GM19099 (cell line): ENCODE measurements at regions not wholly inside any gene's neighbourhood (a gene's known extent, or its start where the extent isn't known, plus 50 kb on each side); places are given as distances from the start of the nearest gene placed in this dataset.

Experiments used
- POLR2A ChIP-seq: IDR thresholded peaks from 3 replicates; pipeline ENCODE4 v1.6.1; 2011; ENCODE audit warnings: low read depth; ENCODE audit not compliant: insufficient read length; ENCODE audit errors: extremely low read depth

GRCh38 chr16:31618130-31618529 is 90.4 kb downstream of the AHSP start:
- TF ChIP-seq POLR2A = no peak

DNA sequence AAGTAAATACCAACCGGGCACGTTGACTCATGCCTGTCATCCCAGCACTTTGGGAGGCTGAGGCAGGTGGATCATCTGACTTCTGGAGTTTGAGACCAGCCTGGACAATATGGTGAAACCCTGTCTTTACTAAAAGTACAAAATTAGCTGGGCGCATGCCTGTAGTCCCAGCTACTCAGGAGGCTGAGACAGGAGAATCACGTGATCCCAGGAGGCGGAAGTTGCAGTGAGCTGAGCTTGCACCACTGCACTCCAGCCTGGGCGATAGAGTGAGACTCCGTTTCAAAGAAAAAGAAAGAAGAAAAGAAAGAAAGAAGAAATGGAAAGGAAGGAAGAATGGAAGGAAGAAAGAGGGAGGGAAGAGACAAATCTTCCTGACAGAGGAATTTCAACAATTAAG is 108.7 kb downstream of the AHSP start:
- TF ChIP-seq POLR2A = no peak

GRCh38 chr16:31641279-31641678 is 113.6 kb downstream of the AHSP start:
- no peak for TF ChIP-seq POLR2A

DNA sequence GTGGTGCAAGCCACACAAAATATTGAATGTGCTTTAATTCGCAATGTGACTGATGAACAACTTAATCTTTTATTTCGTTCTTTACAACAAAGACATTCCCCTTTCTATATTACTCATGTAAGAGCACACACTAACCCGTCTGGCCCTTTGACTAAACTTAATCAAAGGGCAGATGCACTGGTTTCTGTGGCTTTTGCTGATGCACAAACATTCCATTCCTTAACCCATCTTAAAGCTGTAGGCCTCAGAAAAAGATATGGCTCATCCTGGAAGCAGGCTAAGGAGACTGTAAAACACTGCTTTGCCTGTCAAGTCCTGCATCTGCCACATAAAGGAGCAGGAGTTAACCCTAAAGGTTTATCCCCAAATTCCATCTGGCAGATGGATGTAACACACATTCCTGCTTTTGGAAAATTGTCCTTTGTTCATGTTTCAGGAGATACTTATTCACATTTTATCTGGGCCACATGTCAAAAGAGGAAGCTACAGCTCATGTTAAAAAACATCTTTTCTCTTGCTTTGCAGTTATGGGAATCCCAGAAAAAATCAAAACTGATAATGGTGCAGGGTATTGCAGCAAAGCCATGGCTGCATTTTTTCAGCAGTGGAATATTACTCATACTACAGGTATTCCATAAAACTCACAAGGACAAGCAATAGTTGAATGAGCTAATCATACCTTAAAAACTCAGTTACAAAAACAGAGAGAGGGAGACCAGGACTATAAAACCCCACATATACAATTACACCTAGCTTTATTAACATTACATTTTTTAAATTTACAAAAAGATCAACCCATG is 137.2 kb downstream of the AHSP start:
- TF ChIP-seq POLR2A = no peak

DNA sequence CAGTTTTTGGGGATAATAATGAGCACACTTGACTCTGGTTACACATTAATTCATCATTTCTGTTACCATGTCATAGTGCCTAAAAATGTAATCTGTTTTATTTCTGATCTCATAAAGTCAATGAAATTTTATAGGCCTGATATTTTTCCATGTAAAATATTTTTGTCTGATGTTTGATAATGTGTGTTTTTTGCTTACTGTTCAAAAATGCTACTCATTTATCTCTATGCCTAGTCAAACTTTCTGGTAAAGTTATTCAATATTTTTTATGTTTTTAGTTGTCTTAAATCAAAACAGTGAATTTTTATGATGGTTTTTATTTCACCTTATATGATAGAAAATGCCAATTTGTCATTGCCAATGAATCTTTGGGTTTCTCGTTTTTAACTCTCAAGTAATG is 147.0 kb downstream of the AHSP start:
- TF ChIP-seq POLR2A = no peak

DNA sequence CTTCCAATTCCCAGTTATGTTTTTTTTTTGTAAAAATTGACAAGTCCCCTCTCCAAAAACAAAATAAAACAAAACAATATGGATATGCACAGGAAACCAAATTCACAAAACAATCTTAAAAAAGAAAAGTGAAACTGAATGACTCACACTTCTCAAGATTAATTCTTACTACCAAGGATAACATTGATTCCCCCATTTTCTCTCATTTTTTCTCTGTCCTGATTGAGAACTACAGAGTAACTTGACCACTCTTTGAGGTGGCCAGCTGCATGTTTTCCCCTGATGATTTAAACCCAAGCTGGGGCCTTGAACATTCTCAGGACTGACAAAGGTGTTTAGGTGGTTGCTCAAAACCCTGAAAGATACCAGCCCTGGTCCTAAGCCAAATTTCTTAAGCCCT is 149.0 kb downstream of the AHSP start:
- TF ChIP-seq POLR2A = no peak

GRCh38 chr16:31678649-31679325 is 151.1 kb downstream of the AHSP start:
- no peak for TF ChIP-seq POLR2A

GRCh38 chr16:31693733-31694132 is 166.0 kb downstream of the AHSP start:
- no peak for TF ChIP-seq POLR2A

GRCh38 chr16:31694461-31694860 is 166.8 kb downstream of the AHSP start:
- TF ChIP-seq POLR2A = no peak

DNA sequence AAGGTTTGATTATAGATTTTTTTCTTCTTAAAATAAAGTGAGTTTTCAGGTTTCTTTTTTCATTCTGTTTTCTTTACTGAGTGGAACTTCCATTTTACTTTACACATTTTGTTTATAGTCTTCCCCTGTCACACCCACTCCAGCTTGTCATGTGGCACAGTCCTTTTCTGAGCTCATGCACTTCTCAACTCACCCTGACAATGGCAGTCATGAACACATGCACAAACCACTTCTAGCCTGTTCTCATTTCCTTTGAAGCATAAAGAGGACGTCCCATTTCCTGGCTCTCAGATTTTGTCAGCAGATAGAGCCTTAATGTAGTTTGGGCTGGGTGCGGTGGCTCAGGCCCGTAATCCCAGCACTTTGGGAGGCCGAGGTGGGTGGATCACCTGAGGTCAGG is 168.0 kb downstream of the AHSP start:
- TF ChIP-seq POLR2A = no peak

DNA sequence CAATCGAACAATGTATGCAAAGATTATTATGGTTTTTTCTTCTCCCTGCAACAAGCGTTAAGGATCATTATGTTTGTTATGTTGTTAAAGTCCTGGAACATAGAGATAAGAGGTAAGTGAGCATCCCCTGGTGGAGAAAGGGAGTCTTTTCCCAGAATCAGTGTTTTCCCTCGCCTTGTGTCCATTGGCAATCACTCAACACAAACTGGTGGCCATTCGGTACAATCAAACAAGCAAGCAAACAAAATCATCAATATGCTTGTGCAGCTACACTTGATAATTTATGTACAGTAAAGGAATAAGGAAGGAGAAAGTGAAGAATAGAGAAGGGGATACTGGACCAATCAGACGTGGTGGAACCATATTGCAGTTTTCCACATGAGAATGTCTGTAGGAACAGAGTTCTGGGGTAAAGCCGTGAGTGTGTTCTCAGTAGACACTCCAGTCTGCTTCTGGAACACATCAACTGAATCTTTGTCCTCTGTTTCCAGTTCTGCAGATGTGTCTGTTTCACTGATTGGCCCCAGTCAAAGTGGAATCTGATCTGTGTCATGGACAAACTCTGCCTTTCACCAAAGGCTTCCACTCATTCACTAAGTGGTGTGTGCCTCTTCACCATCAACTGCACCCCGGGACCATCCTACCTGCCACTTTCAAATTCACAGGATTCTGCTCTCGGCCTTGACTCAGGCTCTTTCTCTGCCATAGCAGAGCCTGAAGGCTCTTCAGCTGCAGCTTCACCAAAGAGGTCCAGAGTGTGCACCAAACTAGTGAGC is 169.5 kb downstream of the AHSP start:
- no peak for TF ChIP-seq POLR2A

GRCh38 chr16:31697744-31698125 is 170.0 kb downstream of the AHSP start:
- TF ChIP-seq POLR2A = no peak

DNA sequence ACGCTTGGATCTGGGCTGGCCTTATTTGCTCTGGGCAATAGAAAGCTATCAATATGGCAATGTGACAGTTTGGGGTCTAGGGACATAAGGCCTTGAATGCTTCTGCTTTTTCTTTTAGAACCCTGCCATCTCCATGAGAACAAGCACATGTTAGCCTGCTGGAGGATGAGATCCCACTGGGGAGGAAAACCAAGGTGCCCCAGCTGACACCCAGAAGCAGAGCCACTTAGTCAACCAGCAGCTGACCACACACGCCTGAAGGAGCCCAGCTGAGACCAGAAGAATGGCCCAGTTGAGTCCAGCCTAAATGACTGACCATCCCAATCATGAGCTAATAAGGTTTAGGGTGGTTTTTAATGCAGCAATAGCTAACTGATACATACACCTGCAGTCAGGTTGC is 171.2 kb downstream of the AHSP start:
- no peak for TF ChIP-seq POLR2A

GRCh38 chr16:31699601-31700000 is 171.9 kb downstream of the AHSP start:
- TF ChIP-seq POLR2A = no peak

DNA sequence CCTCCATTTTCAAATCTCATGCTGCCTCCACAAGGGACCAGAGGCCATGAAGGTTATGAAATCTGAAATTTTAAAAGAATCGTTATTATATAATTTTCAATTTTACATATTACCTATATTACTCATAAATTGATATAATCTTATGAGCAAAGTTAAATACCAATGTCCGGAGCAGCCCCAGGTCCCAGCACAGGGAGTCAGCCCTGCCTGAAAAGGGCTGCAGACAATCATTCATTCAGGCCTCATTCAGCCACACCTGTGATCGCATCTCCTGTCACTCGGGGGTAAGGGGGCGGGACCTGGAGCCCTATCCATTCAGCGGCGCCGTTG is 172.5 kb downstream of the AHSP start:
- no peak for TF ChIP-seq POLR2A
